HCT116 (cell line): ENCODE measurements at regions not wholly inside any gene's neighbourhood (a gene's known extent, or its start where the extent isn't known, plus 50 kb on each side); places are given as distances from the start of the nearest gene placed in this dataset.

Experiments used
- ATAC-seq: fragments of 200-7000 bp; cut with Tn5 transposase; 2 replicates; pipeline ENCODE4 v1.9.1; 2020; ENCODE audit warnings: mild to moderate bottlenecking, moderate library complexity
- BruUV-seq: library from RNA; stranded (reverse); fragments of 400-500 nt; replicated peaks from 2 replicates; lab custom pipeline; 2021; lab: Mats Ljungman, UMichigan
- CTCF ChIA-PET: fragments of 300-600 bp; sonication (Branson Sonifier 250); formaldehyde crosslinking; loops from one replicate; lab custom pipeline; 2021; ENCODE audit warnings: antibody characterized with exemption; lab: Charles Lee
- POLR2A ChIA-PET: fragments of 300-600, 350-600 bp; sonication (Branson Sonifier 250); formaldehyde crosslinking; loops from one replicate; lab custom pipeline; 2021; ENCODE audit warnings: antibody characterized with exemption; lab: Charles Lee
- RAD21 ChIA-PET, 2 experiments: fragments of 300-600 bp; sonication (Branson Sonifier 250); formaldehyde crosslinking; loops; one replicate each; lab custom pipeline; 2023; ENCODE audit warnings: low total read pairs in 2 of 2; ENCODE audit not compliant: uncharacterized antibody in 2 of 2, unreplicated experiment in 2 of 2, low non-redundant PET in 1 of 2; lab: Charles Lee
- DNase-seq: peaks from one replicate; pipeline ENCODE4 v3.0.0-alpha.2; 2010; ENCODE audit warnings: low read depth, low spot score
- H2AFZ ChIP-seq: fragments of 200-600 bp; shearing (Covaris generic), sonication (generic); 2 replicates; pipeline ENCODE4 v1.6.1; 2017; ENCODE audit warnings: low read depth, mixed run types, mixed read lengths, antibody characterized with exemption, low read length; ENCODE audit not compliant: poor library complexity, severe bottlenecking
- H3K27ac ChIP-seq: 2 replicates; pipeline ENCODE4 v1.5.1; 2012; ENCODE audit warnings: low read depth, low read length
- H3K27me3 ChIP-seq: fragments of 200-600 bp; sonication (generic); 2 replicates; pipeline ENCODE4 v1.6.1; 2016; ENCODE audit warnings: mixed run types, low read length, mixed read lengths; ENCODE audit not compliant: insufficient read depth
- H3K36me3 ChIP-seq, 2 experiments: fragments of 200-500 bp in 1 of 2; fragments of 200-600 bp in 1 of 2; sonication (Bioruptor generic) in 1 of 2; sonication (generic) in 1 of 2; 2 replicates each; pipeline versions ENCODE4 v1.5.1 to v1.6.1; 2014 to 2016; ENCODE audit warnings: low read length in 2 of 2, inconsistent platforms in 1 of 2, mixed read lengths in 1 of 2, mixed run types in 1 of 2; ENCODE audit not compliant: insufficient read depth in 2 of 2, control insufficient read depth in 1 of 2
- H3K4me1 ChIP-seq, 2 experiments: fragments of 200-600 bp in 1 of 2; sonication (generic) in 1 of 2; 2 replicates each; pipeline versions ENCODE4 v1.5.1 to v1.6.1; 2012 to 2017; ENCODE audit warnings: low read length in 2 of 2, inconsistent platforms in 1 of 2, mild to moderate bottlenecking in 1 of 2, mixed read lengths in 1 of 2, mixed run types in 1 of 2, moderate library complexity in 1 of 2; ENCODE audit not compliant: insufficient read depth in 2 of 2, control insufficient read depth in 1 of 2
- H3K4me2 ChIP-seq: fragments of 200-600 bp; sonication (generic); 2 replicates; pipeline ENCODE4 v1.6.1; 2017; ENCODE audit warnings: mixed run types, low read length, mixed read lengths
- H3K4me3 ChIP-seq, 2 experiments: fragments of 200-600 bp in 1 of 2; sonication (generic) in 1 of 2; replicated peaks in 1 of 2; 2 replicates each; pipeline ENCODE4 v1.5.1; 2011 to 2016; ENCODE audit warnings: low read length in 2 of 2, control low read depth in 1 of 2, low read depth in 1 of 2, mild to moderate bottlenecking in 1 of 2, mixed read lengths in 1 of 2, mixed run types in 1 of 2
- H3K79me2 ChIP-seq: fragments of 200-600 bp; sonication (generic); 2 replicates; pipeline ENCODE4 v1.6.1; 2017; ENCODE audit warnings: mild to moderate bottlenecking, mixed run types, low read length, moderate library complexity, mixed read lengths; ENCODE audit not compliant: insufficient read depth
- H3K9ac ChIP-seq: fragments of 200-600 bp; sonication (generic); 2 replicates; pipeline ENCODE4 v1.6.1; 2016; ENCODE audit warnings: low read length, mixed read lengths
- H3K9me2 ChIP-seq: fragments of 200-600 bp; sonication (generic), shearing (Covaris generic); 2 replicates; pipeline ENCODE4 v1.6.1; 2017; ENCODE audit warnings: mixed run types, mild to moderate bottlenecking, moderate library complexity; ENCODE audit not compliant: insufficient read depth
- H3K9me3 ChIP-seq, 2 experiments: fragments of 200-500 bp in 1 of 2; fragments of 200-600 bp in 1 of 2; sonication (Bioruptor generic) in 1 of 2; sonication (generic) in 1 of 2; 2 replicates each; pipeline ENCODE4 v1.6.1; 2014 to 2017; ENCODE audit warnings: low read length in 2 of 2, mixed read lengths in 2 of 2, inconsistent platforms in 1 of 2, low read depth in 1 of 2, mild to moderate bottlenecking in 1 of 2, mixed run types in 1 of 2, moderate library complexity in 1 of 2; ENCODE audit not compliant: control insufficient read depth in 1 of 2, insufficient read depth in 1 of 2
- H4K20me1 ChIP-seq: fragments of 200-600 bp; sonication (generic), shearing (Covaris generic); 2 replicates; pipeline ENCODE4 v1.6.1; 2017; ENCODE audit warnings: mixed run types, mild to moderate bottlenecking, moderate library complexity; ENCODE audit not compliant: insufficient read depth
- ATF3 ChIP-seq: IDR thresholded peaks from 2 replicates; pipeline ENCODE4 v1.6.1; 2012
- CBX3 ChIP-seq: IDR thresholded peaks from 2 replicates; pipeline ENCODE4 v1.6.1; 2012; ENCODE audit warnings: low read depth
- CTCF ChIP-seq, 3 experiments: fragments of 200-600 bp in 1 of 3; sonication (generic) in 1 of 3; IDR thresholded peaks in 2 of 3; conservative IDR thresholded peaks in 1 of 3; 2 replicates each; pipeline ENCODE4 v1.5.1; 2012 to 2017; ENCODE audit warnings: low read depth in 2 of 3, low read length in 2 of 3, antibody characterized with exemption in 1 of 3, borderline replicate concordance in 1 of 3, control low read depth in 1 of 3, mild to moderate bottlenecking in 1 of 3, mixed read lengths in 1 of 3, mixed run types in 1 of 3, moderate library complexity in 1 of 3; ENCODE audit not compliant: insufficient read depth in 1 of 3
- ELF1 ChIP-seq: IDR thresholded peaks from 2 replicates; pipeline ENCODE4 v1.6.1; 2012; ENCODE audit warnings: low read depth, borderline replicate concordance
- EZH2 ChIP-seq: fragments of 200-600 bp; sonication (generic); IDR thresholded peaks from 2 replicates; pipeline ENCODE4 v1.6.1; 2017; ENCODE audit warnings: antibody characterized with exemption, mixed run types
- FOSL1 ChIP-seq: IDR thresholded peaks from 2 replicates; pipeline ENCODE4 v1.6.1; 2012; ENCODE audit warnings: low read depth
- JUND ChIP-seq: IDR thresholded peaks from 2 replicates; pipeline ENCODE4 v1.6.1; 2012
- MAX ChIP-seq: IDR thresholded peaks from 2 replicates; pipeline ENCODE4 v1.6.1; 2012
- POLR2A ChIP-seq: IDR thresholded peaks from 2 replicates; pipeline ENCODE4 v1.7.0; 2011; ENCODE audit warnings: borderline replicate concordance; ENCODE audit not compliant: insufficient read depth, insufficient read length; ENCODE audit errors: extremely low read depth
- POLR2AphosphoS5 ChIP-seq: IDR thresholded peaks from 2 replicates; pipeline ENCODE4 v1.6.1; 2011; ENCODE audit warnings: mild to moderate bottlenecking, low read depth, low read length, moderate library complexity
- RAD21 ChIP-seq: IDR thresholded peaks from 2 replicates; pipeline ENCODE4 v1.6.1; 2012; ENCODE audit warnings: low read depth, mild to moderate bottlenecking
- REST ChIP-seq: IDR thresholded peaks from 2 replicates; pipeline ENCODE4 v1.6.1; 2012; ENCODE audit warnings: low read depth
- SIN3A ChIP-seq: IDR thresholded peaks from 2 replicates; pipeline ENCODE4 v1.6.1; 2012; ENCODE audit warnings: low read depth
- SP1 ChIP-seq: IDR thresholded peaks from 2 replicates; pipeline ENCODE4 v1.6.1; 2012; ENCODE audit warnings: low read depth
- SRF ChIP-seq: IDR thresholded peaks from 2 replicates; pipeline ENCODE4 v1.6.1; 2012; ENCODE audit warnings: low read depth
- TCF7L2 ChIP-seq: IDR thresholded peaks from 2 replicates; pipeline ENCODE4 v1.7.0; 2011; ENCODE audit warnings: borderline replicate concordance, inconsistent platforms; ENCODE audit not compliant: insufficient read depth, insufficient read length; ENCODE audit errors: extremely low read depth
- YY1 ChIP-seq: IDR thresholded peaks from 2 replicates; pipeline ENCODE4 v1.6.1; 2011; ENCODE audit warnings: low read length, low read depth, moderate library complexity, mild to moderate bottlenecking; ENCODE audit not compliant: insufficient replicate concordance; ENCODE audit errors: extremely low read depth
- intact Hi-C: fragments of 100-400 bp; cut with micrococcal nuclease; formaldehyde crosslinking; loops from 2 replicates; pipeline ENCODE4 v1.10.0; 2022

GRCh38 chr5:135173662-135174290 lies 139.7 kb upstream of the PITX1 start:
- no peaks in the 10 kb centered on the region for H3K9me3 ChIP-seq
- no peak overlapping the region for H3K9ac ChIP-seq
- H3K79me2 ChIP-seq: no peaks in the 10 kb centered on the region
- no peaks in the 10 kb centered on the region for H3K9me2 ChIP-seq
- H4K20me1 ChIP-seq: no peaks in the 10 kb centered on the region
- H3K27ac ChIP-seq: no peak overlapping the region
- no peaks in the 10 kb centered on the region for H3K4me1 ChIP-seq
- BruUV-seq: no TSS peak
- TF ChIP-seq JUND (no peak), CBX3 (no peak), YY1 (no peak), ELF1 (no peak), ATF3 (no peak), EZH2 (no peak), CTCF (IDR thresholded peaks at IDR 0.05 in 2 of 3, conservative IDR thresholded peaks at IDR 0.05 in 1 of 3; ENCODE audit: borderline replicate concordance in 1 of 3, insufficient read depth in 1 of 3, low read depth in 2 of 3, low read length in 2 of 3) (no peak), FOSL1 (no peak), TCF7L2 (no peak), MAX (no peak), REST (no peak), RAD21 (no peak), POLR2A (no peak), SP1 (no peak), SRF (no peak), POLR2AphosphoS5 (no peak), SIN3A (no peak)
- no peak overlapping the region for H3K4me2 ChIP-seq
- ChIA-PET CTCF (interaction anchor here (0.6 kb wide), 1 partner anchor 88 kb away, joined by 3 read pairs; no protein-coding TSS in a partner anchor), RAD21 (no interaction called here), POLR2A (no interaction called here)
- no peak overlapping the region for H2AFZ ChIP-seq
- intact Hi-C loops: no loop called here
- no peak overlapping the region for H3K4me3 ChIP-seq
- no peak for DNase-seq
- no peaks in the 10 kb centered on the region for H3K36me3 ChIP-seq
- peaks cover 41% of the 10 kb centered on the region for H3K27me3 ChIP-seq
- no peak for ATAC-seq
